GDM1 (cell line): ENCODE measurements at regions not wholly inside any gene's neighbourhood (a gene's known extent, or its start where the extent isn't known, plus 50 kb on each side); places are given as distances from the start of the nearest gene placed in this dataset.
"Not testable (repeated sequence)": the region's sequence is repeated elsewhere in the genome, so short reads cannot be mapped to it uniquely, and the experiment has no call there.

ENCODE experiments used
- DNase-seq: peaks from one replicate; lab custom pipeline; 2025; lab: John Stamatoyannopoulos, UW

DNA sequence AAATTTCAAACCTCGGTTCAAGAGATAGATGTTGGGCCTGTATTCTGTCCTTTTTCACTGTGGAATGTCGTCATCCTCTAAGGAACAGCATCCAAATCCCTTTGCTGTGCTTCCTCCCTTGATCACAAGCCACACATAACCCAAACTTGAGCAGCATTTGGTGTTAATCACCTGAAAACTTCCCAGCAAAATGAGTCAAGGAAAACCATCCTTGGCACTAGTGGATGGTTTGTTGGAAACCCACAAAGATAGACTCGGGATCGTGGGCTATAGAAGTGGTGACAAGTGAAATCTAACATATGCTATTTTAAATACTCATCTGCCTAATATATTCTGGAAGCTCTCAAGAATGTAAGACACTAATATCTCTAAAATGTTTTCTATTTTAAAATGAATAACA is 459.1 kb downstream of the SETD4 start:
- DNase-seq: no peak

DNA sequence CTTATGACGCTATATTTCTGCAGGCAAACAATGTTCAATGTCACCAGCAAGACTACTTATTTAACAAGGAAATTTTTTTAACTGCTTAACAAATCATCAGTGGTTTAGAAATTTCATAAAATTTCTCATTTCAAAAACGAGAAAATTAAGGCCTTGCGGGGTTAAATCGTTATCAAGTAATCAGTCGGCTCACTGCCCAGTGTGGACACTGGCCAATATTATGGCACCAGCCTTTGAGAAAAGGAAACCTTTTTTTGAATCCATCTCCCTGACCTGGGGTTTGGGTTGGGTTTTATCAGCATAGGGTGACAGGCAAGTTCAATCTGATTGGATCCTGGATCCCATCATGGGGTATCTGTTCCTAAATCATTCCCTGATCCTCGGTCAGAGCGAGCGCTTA is 461.2 kb downstream of the SETD4 start:
- DNase-seq: no peak

DNA sequence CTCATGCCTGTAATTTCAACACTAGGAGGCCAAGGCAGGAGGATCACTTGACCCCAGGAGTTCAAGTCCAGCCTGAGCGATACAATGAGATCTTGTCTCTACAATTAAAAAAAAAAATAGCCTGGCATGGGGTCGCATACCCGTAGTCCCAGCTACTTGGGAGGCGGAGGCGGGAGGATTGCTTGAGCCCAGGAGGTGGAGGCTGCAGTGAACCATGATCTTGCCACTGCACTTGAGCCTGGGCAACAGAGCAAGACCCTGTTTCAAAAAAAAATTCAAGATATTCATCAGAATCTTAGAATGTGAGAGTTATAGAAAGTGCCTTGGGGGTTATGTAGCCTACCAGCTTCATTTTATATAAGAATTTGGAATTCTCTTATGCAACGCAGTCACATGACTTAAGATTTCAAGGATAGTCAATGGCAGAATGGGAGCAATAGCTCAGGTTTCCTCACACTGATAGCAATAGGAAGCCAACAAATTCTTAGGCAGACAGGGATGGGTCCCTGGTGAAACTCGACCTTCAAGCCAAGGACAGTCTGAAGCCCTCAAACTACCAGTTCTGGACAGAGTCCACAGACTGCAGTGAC is 462.5 kb downstream of the SETD4 start:
- DNase-seq: no peak

DNA sequence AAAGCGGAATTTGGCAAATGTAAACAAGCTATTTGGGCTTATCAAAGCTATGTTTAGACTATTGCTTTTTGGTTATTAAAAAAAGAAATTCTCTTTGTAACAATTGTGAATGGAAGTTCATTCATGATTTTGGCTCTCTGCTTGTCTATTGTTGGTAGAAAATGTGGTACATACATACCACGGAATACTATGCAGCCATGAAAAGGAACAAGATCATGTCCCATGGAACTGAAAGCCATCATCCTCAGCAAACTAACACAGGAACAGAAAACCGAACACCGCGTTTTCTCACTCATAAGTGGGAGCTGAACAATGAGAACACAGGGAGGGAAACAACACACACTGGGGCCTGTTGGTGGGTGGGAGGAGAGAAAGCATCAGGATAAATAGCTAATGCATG is 465.4 kb downstream of the SETD4 start:
- no peak for DNase-seq

DNA sequence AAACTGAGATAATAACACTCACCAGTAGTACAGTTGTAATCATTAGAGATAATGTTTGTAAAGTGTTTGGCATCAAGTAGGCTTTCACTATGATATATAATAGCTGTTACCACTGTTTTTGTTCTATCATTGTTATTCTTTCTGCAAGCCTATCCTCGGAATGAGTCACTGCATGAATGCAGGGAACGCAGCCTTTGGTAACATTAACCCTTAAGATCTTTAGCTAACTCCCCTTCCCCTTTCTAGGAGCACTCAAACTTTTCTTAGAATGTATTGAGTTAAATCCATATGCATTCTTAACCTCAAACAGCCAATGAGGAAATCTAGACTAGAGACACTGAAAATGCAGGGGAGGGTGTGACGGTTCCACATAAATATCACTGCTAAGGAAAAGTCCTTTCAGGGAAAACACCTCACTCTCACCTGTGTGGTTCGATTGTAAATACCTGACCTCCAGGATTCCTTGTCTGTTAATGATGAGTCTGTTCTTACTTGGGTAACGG is 467.3 kb downstream of the SETD4 start:
- no peak for DNase-seq

DNA sequence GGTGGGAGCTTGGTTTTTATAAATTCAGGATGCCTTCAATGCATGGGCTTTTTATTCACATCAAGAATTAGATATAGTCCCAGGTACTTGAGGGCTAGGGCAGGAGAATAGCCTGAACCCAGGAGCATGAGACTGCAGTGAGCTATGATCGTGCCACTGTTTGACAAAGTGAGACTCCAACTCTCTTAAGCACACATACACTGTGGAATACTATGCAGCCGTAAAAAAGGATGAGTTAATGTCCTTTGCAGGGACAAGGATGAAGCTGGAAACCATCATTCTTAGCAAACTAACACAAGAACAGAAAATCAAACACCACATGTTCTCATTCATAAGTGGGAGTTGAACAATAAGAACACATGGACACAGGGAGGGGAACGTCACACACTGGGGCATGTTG is 470.0 kb downstream of the SETD4 start:
- DNase-seq: not testable (repeated sequence)

DNA sequence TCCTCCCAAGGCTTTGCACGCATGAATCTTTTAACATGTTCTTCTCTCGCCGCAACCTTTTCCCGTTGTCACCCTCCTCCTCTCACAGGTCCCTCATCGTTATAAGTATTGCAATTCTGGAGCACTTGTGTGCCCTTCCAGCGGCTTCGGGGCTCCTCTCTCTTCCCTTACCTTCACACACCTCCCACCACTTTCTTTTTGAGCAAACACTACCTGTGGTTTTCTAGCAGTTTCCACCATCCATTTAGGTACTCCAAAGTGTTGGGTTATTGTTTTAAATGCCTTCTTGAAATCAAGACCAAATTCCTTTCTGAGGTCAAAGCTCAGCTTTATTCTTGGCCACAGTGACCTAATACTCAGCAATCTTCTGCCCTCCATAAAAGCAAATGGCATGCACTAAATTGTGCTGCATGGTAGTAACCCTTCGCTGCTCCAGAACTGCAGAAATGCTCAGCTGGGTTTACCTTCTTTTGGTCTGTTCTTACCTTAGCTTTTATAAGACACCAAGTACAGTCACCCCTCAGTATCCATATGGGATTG is 472.4 kb downstream of the SETD4 start:
- DNase-seq: no peak

DNA sequence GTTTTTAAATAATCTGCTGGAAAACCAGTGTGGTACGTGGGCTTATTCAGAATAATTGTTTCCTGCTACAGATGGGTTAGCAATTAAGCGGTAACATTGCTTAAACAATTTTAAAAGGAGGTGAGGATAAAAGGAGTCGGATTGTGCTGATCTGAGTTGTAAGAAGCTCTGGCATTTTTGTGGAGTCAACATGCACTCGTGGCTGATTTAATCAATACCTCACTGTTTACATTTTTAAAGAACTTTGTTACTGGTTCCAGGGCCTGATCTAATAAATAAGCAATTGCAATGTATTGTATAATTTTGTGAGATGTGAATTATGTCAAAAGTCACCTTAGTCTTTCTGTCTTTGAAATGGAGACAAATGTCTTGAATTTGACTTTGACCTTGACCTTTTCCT is 474.0 kb downstream of the SETD4 start:
- no peak for DNase-seq

DNA sequence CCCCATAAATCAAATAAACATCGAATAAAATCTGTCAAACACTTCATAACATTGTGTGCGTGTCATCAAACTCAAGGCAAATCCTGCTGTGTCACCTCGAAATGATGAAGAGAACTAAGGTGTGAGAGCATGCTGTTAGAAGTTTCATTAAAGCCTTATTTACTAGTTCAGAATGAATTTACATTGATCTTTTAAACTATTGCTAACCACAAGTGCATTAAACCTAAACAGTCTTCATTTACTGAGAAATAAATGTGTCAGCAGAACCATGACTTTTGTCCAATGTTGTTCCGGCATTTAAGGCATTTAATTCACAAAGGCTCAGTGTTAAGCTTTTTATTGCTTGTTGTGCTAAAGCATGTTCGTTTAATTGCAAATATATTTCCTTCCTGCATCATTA is 474.4 kb downstream of the SETD4 start:
- DNase-seq: no peak

DNA sequence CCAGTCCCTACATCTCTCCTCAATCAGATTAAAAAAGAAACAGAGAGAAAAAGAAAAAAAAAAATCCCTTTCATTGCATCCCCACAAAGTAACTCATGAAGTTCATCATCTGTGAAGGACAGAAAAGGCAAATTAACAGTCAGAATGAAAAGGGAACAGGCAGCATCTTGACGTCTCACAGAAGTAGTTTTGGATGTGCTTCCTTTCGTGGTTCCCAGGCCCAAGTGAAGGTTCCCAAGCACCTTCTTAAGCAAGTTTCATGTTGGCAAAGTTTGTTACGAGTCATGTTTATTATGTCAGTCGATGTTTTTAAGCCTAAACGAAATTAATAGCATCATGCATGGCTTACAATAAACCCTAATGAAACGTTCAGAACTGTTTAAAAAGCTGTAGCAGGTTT is 475.2 kb downstream of the SETD4 start:
- no peak for DNase-seq

DNA sequence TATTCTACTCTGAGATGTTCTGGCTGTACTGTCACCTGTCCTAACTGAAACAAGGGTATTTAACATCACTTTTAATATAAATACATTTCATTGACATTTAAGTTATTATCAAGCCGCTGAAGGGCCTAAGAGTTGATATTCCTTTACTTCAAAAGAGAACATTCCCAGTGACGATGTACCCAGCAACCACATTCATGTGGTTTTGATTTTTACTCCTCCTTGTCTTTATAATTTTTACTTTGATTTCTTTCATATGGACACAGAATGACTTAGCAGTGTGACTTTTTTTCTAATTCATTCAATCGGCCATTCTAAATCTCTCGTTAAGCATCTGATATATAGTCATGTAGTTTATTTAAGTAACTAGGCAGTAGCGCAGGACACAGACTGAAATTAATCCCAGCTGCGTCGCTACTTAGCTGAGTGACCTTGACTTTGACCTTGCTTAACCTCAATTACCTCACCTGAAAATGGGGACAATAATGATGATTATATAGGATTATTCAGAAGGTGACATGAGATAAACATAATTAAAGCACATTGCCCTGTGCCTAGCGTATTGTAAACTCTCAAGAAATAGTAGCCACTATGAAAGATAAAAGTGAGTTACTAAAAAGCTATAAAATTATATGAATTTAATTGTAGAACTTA is 476.6 kb downstream of the SETD4 start:
- DNase-seq: no peak

DNA sequence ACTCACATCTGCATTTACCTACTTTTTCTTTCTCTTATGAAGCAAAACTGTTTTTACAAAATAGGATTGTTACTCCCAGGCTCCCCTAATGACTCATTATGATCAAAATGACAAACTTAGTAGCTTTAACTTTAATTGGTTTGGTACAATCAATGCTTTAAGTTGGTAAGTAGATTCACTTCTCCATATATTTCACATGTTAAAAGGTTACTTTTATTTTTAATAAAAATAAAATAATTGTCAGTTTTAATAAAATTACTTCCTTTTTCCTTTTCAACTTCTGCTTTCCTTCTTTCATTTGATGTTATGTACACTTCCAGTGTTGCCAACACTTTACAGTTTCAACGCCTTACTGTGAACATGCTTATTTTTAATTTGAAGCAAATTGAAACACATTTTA is 477.6 kb downstream of the SETD4 start:
- DNase-seq: no peak

DNA sequence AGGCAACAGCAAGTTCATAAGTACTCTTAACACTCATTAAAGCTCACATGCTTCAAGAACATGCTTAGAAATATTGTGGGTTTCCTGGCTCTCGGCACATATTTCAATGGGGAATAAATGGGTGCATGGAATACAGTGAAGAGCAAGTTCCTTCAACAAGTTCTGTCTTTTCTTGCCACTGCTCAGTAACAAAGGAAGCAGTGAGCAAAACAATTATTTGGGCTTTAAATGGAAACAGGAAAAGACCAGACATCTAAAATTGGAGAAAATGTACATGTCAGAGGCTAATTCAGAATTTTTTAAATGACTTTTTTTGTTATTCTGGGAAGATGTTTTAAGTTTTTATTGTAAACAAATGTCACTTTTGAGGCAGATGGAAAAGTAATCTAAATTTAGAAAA is 478.7 kb downstream of the SETD4 start:
- no peak for DNase-seq

DNA sequence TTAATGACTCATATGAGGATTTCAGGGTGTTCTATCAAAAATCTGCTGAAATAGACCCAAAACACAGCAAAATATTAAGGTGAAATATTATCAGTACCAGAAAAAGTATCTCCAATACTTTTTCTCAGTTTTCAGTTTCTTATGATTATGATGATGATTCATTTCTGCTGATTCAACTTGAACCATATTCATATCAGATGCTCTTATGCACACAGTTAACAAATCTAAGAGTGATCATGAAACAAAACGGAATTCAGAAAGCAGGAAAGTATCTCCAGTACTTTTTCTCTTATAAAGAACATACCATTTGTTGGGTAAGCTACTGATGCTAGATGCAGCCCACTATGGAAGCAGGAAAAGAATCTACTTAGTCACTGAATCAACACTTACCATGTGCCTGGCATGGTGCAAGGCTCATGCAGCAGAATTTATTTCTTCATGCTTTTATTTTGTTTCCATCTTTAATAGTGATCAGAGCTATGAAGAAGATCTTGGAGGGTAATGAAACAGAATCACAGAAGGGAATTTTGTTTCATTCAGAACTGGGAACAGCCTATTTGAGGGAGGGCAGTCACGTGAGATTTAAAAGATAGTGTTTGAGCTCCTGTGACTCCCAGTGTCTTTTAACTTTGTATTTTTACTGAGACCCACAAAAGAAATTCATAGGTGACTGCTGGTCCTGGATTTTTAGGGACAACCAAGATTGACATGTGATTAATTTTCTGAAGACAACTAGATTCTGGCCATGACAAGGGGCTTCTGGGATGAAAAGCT is 480.6 kb downstream of the SETD4 start:
- no peak for DNase-seq

DNA sequence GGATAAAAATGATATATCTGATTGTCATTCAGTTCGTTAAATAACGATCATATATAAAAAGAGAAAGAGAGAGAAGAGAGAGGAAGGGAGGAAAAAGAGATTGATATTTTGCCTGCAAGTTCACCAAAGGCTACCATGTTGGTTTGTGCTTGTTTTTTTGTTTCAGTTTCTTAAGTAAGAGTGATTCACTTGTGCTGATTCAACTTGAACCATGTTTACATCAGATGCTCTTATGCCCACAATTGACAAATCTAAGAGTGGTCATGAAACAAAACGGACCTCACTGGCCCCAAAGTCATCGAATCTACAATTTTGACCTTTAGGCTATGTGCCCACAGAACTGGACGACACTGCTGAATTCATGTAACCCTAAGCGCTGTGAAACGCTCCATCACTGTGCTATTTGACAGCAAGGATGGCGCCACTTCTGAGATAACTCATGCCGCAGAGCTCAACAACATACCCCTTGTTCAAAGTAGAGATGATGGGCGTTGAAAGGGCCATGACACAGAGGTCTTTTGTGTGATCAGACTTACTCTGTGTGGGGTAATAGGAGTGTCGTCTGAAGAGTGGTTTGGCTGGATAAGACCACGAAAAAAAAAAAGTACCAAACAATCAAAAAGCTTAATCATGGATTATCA is 481.4 kb downstream of the SETD4 start:
- DNase-seq: no peak

DNA sequence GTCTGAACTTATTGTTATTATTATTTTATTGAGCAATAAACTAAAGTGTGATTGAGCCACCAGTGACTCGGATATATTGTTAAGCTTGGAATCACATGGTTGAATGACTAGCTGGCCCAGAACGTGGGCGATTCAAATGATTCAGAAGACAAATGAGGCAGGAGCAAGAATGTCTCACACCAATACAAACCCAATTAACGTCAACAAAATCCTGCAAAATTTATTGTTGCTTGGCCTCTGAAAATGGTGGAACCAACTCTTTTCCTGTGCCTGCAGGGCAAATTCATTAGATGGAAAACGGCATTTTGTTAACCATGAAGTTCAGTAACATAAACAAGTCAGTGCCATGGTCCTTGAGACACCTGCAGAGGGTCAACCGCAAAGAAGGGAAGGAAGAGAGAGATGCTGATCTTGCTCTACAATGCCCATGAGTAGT is 482.0 kb downstream of the SETD4 start:
- DNase-seq: no peak

DNA sequence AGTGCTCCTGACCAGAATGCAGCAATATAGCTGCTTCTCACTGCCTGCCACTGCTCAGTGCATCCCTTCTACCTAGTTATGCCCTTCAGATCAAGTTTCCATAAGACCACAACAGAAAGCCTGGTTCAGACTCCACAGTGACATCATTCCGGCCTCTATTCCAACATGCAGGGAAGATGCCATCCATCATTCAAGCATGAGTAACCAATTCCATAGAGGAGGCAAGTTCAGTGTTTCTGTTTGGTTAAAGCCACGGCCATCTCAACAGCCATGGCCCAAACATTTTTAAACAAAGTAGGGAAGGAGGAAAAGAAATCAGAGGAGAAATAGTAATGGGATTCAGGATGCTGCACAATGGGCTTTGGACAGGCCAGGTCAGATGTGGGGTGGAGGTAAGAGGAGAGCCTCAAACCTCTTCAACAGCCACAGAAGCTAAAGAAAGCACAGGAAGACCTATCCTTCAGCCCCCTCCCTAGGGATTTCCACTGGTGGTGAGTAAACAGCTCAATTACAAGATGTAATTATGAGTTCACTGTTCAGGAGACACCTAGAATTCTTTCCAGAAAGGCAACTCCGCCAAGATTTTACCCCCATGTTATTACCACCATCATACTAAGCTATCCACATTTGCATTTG is 484.9 kb downstream of the SETD4 start:
- DNase-seq: no peak

DNA sequence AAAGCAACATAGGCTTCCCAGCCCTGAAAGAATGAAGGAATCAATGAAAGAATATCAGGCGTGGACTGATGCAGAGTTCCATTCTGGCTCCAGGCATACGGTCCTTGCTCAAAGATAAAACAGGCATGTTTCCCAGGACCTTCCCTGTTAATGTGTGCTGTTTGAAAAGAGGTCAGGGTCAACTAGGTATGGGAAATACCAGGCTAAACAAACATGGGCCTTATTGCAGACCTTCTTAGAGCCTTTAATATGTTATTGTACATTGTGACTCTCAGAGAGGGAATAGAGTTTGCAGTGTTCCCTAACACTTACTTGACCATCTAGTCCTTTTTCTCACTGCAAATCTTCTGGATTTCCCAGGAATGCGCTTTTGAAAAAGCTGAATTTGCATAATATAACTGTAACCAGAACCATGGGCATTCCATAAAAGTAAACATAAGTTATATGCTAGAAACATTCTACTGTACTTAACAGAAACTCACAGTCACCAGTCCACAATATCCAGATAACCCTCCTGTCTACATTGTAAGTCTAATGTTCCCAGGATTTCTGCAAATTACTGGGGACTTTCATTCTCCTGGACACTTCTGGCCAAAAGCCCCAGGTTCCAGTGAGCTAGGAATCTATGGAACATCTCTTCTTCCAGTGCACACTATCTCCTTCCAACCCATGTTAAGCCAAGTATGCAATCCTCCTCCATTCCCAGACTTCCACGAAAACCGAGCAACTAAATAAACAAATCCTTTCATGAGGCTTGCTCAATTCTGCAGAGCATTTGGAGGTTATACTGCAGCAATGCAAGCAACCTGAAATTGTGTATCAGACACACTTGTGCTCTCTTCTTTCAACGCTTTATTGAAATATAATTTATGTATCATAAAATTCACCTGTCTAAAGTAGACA is 486.6 kb downstream of the SETD4 start:
- no peak for DNase-seq

DNA sequence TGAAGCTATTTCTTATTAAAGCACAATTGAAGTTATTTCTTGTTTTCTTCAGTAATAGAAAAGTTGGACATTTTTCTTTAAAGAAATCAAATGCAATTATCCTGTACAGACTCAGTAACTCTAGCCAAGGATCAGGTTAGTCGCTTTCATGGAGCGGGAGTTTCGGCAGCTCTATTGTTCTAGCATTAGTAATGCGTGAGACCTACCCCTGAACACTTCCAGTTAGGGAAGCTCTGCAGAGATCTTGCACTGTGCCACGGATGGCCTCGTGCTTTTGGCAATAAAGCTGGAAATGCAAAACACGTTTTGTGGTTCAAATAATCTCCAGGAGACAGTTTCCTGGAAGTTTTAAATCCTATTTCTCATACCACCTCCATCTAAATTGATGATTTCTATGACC is 488.4 kb downstream of the SETD4 start:
- DNase-seq: no peak

DNA sequence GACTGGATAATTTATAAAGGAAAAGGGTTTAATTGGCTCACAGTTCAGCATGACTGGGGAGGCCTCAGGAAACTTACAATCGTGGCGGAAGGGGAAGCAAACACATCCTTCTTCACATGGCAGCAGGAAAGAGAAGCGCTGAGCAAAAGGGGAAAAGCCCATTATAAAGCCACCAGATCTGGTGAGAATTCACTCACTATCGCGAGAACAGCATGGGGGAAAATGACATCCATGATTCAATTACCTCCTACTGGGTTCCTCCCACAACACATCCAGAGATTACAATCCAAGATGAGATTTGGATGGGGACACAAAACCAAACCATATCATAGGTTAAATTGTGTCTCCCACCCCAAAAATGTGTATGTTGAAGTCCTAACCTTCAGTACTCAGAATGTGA is 491.7 kb downstream of the SETD4 start:
- DNase-seq: no peak

DNA sequence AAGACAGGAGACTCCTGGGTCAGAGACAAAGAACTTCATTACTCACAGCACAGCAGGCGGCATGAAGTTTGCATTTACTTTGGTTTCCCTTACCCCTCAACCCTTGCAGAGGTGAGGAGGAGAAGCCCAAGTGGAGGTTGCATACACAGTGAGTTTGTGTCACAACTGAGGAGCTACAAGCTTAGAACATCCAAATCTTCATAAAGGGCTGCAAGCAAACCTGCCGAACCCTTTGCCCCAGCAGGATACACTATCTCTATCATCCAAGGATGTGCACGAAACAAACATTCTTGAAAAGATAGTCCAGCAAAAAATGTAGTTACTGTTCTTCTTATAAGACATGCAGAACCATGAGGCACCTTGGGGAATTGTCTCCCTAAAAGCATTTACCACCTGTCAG is 493.5 kb downstream of the SETD4 start:
- DNase-seq: no peak
